GM12892 (cell line): ENCODE measurements at regions not wholly inside any gene's neighbourhood (a gene's known extent, or its start where the extent isn't known, plus 50 kb on each side); places are given as distances from the start of the nearest gene placed in this dataset.

Source experiments
- POLR2A ChIP-seq: IDR thresholded peaks from 2 replicates; pipeline ENCODE4 v1.6.1; 2011; ENCODE audit warnings: low read depth, low read length, control low read depth
- TAF1 ChIP-seq: IDR thresholded peaks from 2 replicates; pipeline ENCODE4 v1.6.1; 2011; ENCODE audit warnings: low read depth, mild to moderate bottlenecking, control low read depth, low read length, borderline replicate concordance

DNA sequence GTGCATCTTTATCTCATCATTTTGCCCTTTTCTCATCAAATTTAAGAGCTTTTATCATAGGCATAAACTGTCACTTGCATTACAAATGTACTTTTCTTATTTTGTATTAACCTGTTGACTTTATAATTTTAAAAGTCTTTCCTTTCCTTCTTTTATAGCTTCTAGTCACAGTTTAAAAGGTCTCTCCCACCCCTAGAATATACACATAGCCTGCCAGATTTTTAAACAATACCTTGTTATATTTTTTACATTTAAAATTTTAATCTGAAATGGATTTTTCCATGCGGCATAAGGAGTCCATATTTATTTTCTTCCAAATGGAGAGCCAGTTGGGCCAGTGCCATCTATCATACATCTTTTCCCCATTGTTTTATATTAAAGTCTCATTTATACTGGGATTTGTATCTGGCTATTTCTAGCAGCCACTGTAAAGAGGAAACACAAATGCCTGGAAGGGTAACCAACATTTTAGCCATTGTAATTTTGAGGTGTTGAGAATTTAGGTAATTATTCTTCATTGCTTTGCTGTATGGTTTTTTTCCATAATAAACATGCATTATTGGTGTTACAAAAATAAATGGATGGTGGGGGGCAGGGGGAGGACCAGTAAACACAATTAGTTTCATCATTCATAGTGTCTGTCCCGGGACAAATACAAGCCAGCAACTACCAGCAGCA is 92.8 kb downstream of the CCDC71L start:
- no peak for TF ChIP-seq POLR2A
- TF ChIP-seq TAF1: no peak
